NCI-H187 treated with DMSO at 0.1 percent for 48 hours (cell line): ENCODE measurements at regions not wholly inside any gene's neighbourhood (a gene's known extent, or its start where the extent isn't known, plus 50 kb on each side); places are given as distances from the start of the nearest gene placed in this dataset.
"Not testable (repeated sequence)": the region's sequence is repeated elsewhere in the genome, so short reads cannot be mapped to it uniquely, and the experiment has no call there.

Experiments
- DNase-seq: peaks from one replicate; lab custom pipeline; 2025; lab: John Stamatoyannopoulos, UW

- DNase-seq = no peak
Observed at GRCh38 chr13:37510441-37510840, 88.1 kb downstream of the POSTN start.

- DNase-seq = no peak
Observed at GRCh38 chr13:37505531-37505930, 93.0 kb downstream of the POSTN start.

GRCh38 chr13:37504251-37504650 lies 94.3 kb downstream of the POSTN start:
- no peak for DNase-seq

DNA sequence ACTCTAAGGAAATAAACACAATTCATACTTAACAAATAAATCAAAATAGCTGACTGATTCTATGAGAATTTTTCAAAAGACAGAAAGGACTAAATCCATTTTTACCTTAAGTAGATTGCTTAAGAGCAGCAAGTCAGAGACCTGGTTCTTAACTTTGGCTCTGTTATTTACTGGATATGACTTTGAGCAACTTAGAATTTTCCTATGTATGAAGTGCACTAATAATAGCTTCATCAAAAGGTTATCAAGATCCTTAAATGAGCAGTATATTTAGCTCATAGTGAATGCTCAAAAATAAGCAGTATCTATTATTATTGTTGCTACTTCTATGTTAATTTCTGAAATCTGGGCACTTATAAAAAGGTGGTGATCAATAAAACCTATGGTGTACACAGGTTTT lies 95.3 kb downstream of the POSTN start:
- no peak for DNase-seq

DNA sequence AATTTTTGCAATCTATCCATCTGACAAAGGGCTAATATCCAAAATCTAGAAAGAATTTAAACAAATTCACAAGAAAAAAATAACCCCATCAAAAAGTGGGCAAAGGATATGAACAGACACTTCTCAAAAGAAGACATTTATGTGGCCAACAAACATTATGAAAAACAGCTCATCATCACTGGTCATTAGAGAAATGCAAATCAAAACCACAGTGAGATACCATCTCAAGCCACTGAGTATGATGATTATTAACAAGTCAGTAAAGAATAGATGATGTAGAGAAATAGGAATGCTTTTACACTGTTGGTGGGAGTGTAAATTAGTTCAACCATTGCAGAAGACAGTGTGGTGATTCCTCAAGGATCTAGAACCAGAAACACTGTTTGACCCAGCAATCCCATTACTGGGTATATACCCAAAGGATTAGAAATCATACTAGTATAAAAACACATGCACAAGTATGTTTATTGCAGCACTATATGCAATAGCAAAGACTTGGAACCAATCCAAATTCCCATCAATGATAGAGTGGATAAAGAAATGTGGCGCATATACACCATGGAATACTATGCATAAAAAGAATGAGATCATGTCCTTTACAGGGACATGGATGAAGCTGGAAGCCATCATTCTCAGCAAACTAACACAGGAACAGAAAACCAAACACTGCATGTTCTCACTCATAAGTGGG lies 96.1 kb downstream of the POSTN start:
- not testable (repeated sequence) for DNase-seq

- no peak for DNase-seq
Observed at GRCh38 chr13:37501187-37501586, 97.4 kb downstream of the POSTN start.

GRCh38 chr13:37495046-37495445 lies 103.5 kb downstream of the POSTN start:
- no peak for DNase-seq

- no peak for DNase-seq
Observed at GRCh38 chr13:37493775-37494174, 104.8 kb downstream of the POSTN start.

GRCh38 chr13:37492741-37493514 lies 105.6 kb downstream of the POSTN start:
- DNase-seq = no peak

GRCh38 chr13:37492075-37492474 lies 106.5 kb downstream of the POSTN start:
- DNase-seq = no peak

DNA sequence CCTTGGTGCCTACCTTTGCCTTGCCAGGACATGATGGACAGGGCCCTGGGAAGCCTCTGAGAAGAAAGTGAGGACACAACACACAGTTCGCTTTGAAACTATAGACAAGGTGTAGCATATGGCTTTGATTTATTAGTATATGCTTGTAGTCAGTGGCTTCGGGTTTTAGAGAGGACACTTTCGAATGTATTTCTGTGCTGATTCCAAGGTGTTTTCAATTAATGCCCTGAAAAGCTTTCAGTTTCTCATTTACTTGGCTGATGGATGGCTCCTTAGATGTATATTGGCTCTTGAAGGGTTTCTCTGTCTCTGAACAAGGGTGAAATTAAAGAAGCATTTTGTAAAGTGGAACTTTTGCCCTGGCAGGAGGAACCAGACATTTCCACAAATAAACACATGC lies 106.9 kb downstream of the POSTN start:
- no peak for DNase-seq

- DNase-seq = no peak
Observed at GRCh38 chr13:37490176-37490779, 108.3 kb downstream of the POSTN start.

DNA sequence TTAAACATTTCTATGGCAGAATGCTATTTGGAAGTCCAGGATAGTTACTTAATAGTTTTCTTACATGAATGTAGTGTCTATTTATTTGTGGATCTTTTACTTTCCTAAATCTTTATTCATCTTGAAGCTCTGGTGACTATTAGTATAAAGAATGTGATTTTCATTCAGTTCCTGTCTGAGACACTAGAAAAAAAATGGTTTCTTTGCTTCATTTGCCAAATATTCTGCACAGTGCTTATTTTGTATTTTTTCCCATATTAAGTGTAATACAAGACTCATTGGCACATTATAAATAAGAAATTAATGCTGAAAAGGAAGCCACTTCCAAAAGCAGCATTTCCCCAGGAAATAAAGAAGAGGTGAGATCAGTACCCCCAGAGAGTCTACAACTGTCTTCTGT lies 109.8 kb downstream of the POSTN start:
- DNase-seq = no peak

- DNase-seq = no peak
Observed at GRCh38 chr13:37486171-37486681, 112.3 kb downstream of the POSTN start.

DNA sequence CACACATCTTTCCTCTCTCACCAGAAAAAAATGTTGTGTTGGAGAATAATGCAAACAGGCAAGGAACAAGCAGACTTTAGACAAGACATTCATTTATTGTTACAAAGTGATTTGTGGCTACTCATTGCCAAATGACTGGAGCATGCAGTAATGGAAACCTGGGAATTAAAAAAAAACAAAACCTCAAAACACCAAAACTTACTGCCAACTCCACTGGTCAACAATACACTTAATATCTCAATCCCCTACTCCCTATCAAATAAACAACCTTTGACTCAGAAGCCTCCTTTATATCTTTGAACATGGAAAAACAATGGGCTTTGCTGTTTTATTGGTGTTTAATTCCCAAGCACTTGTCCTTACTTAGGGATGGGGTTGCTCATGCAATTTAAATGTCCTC lies 112.8 kb downstream of the POSTN start:
- no peak for DNase-seq

DNA sequence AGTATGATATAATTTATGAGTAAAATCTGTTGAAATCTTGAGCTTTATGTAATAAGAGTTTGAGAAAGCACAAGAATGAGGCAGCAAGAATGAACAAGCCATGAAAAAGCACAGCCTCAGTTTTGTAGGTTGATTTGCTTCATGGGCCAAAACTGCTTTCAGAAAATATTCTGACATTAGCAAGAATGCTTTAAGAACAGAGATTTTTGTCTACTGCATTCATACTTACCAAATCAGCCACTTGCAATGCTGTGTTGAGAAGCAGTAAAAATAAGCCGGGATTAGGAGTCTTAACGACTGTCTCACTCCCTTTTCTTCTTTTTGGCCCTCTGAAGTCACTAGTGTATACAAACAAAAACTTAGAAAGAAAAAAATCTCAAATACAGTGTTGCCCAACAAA lies 114.5 kb downstream of the POSTN start:
- no peak for DNase-seq

GRCh38 chr13:37482331-37482730 lies 116.2 kb downstream of the POSTN start:
- DNase-seq = no peak

- no peak for DNase-seq
Observed at GRCh38 chr13:37481885-37482227, 116.7 kb downstream of the POSTN start.

DNA sequence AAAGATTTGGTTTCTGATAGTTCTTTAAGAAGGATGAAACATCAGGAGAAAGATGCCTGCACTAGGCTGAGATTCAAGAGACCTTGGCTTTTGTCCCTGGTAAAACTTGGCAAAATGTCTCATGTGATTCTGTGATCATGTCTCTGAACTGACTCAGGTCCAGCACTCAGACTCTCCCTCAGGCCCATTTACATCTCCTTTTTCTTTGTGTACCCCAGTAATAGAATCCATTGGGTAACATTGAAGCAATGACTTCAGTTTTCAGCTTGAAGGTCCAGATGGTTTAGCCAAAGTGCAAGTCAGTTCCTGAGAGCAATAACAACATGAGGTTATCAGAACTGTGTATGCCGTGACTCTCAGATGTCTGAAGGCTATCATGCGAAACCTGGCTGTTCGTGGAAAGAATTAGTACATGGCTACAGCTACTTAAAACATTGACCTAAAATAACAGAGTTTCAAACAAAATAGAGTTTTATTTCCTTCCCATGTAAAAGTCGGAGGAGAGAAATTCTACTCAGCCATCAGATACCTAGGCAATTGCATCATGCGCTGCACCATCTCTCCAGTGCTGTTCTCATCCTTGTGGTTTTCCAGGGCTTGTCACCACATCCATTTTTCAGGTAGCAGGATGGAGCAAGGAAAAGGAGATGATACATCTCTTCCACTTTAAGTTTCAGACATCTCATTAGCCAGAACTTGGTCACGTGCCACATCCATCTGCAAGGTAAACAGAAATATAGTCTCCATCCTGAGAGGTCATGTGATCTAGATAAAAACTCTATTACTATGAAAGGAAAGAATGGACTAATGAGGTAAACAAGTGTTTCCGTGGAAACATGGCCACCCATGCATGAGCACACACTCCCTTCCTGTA lies 117.3 kb downstream of the POSTN start:
- DNase-seq = no peak

DNA sequence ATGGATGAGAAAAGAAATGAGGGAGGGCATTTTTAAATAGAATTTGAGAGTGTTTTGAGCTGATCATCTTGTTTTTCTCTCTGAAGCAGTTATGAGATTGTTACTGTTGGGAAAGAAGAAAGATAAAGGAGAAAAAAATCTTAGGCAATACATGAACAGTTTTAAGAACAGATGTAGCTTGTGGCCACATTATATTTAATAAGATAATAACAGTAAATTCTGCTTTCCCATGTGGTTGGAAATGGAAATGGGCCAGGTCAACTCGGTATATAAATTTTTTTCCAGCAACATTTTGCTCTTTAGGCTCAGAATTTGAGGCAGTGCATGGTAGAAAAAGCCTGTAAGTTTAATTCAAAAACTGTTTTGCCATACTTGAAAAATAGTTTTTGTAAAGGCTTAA lies 118.7 kb downstream of the POSTN start:
- DNase-seq = no peak

GRCh38 chr13:37476874-37477273 lies 121.7 kb downstream of the POSTN start:
- no peak for DNase-seq

DNA sequence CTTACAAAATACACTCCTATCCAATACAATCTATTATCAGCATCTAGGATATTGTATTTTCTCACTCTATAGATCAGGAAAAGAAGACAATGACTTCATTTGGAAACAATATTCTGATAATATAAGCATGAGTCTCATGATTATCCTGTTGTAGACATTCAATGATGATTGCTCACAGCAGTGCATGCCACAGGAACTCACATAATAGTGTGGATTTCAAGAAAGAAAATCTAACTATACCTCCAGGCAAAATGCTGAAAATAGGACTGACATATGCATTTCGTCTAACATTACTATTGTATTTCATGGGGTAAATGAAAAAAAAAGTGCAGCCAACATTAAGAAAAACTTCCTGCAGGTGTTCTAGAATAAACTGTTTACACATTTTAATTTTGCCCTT lies 122.6 kb downstream of the POSTN start:
- DNase-seq = no peak
